B cell (primary cell): ENCODE measurements at regions not wholly inside any gene's neighbourhood (a gene's known extent, or its start where the extent isn't known, plus 50 kb on each side); places are given as distances from the start of the nearest gene placed in this dataset.

Source experiments
- ATAC-seq: fragments of 200-7000 bp; cut with Tn5 transposase; one replicate; pipeline ENCODE4 v1.10.0; 2021; ENCODE audit warnings: low read depth, mild to moderate bottlenecking, moderate number of reproducible peaks, moderate library complexity
- CTCF ChIA-PET: fragments of 350-600 bp; sonication (Branson Sonifier 250); formaldehyde crosslinking; loops from one replicate; lab custom pipeline; 2021; ENCODE audit warnings: antibody characterized with exemption, inconsistent platforms; lab: Charles Lee
- POLR2A ChIA-PET: fragments of 350-600 bp; sonication (Branson Sonifier 250); formaldehyde crosslinking; loops from one replicate; lab custom pipeline; 2021; ENCODE audit warnings: antibody characterized with exemption; lab: Charles Lee
- DNase-seq: peaks from one replicate; pipeline ENCODE4 v3.0.0; 2013
- H2AFZ ChIP-seq: 2 replicates; pipeline ENCODE4 v1.6.1; 2012; ENCODE audit warnings: mild to moderate bottlenecking, low read depth, low read length; ENCODE audit not compliant: insufficient read depth, poor library complexity, severe bottlenecking
- H3K27ac ChIP-seq, 2 donors: 1 replicate in 1 of 2; 2 replicates in 1 of 2; pipeline ENCODE4 v1.5.1; 2012 to 2013; ENCODE audit warnings: low read length in 2 of 2, mild to moderate bottlenecking in 2 of 2, moderate library complexity in 1 of 2
- H3K27me3 ChIP-seq, 4 experiments: fragments of 200-600 bp in 1 of 4; sonication (generic) in 1 of 4; replicated peaks in 1 of 4; 1 replicate in 2 of 4; 2 replicates in 2 of 4; pipeline versions ENCODE4 v1.6.1 to v1.7.0; 2013 to 2016; ENCODE audit warnings: low read length in 3 of 4, mild to moderate bottlenecking in 2 of 4, mixed read lengths in 1 of 4, moderate library complexity in 1 of 4; ENCODE audit not compliant: insufficient read depth in 4 of 4, control insufficient read depth in 3 of 4; ENCODE audit errors: control extremely low read depth in 1 of 4
- H3K36me3 ChIP-seq, 2 experiments: replicated peaks in 1 of 2; 1 replicate in 1 of 2; 2 replicates in 1 of 2; pipeline versions ENCODE4 v1.6.1 to v1.7.1; 2013; ENCODE audit warnings: low read length in 1 of 2; ENCODE audit not compliant: insufficient read depth in 2 of 2, control insufficient read depth in 1 of 2; ENCODE audit errors: control extremely low read depth in 1 of 2, extremely low read depth in 1 of 2
- H3K4me1 ChIP-seq, 2 donors: fragments of 200-600 bp in 1 of 2; sonication (generic) in 1 of 2; 1 replicate in 1 of 2; 2 replicates in 1 of 2; pipeline versions ENCODE4 v1.5.1 to v1.6.1; 2013 to 2017; ENCODE audit warnings: low read length in 2 of 2; ENCODE audit not compliant: control insufficient read depth in 2 of 2, insufficient read depth in 2 of 2
- H3K4me2 ChIP-seq: replicated peaks from 2 replicates; pipeline ENCODE3; 2012; ENCODE audit warnings: mild to moderate bottlenecking, low read depth, low read length; ENCODE audit not compliant: poor library complexity, severe bottlenecking
- H3K4me3 ChIP-seq, 5 experiments: fragments of 200-600 bp in 1 of 5; sonication (generic) in 1 of 5; 1 replicate in 3 of 5; 2 replicates in 2 of 5; pipeline versions ENCODE4 v1.5.1 to v1.7.0; 2011 to 2016; ENCODE audit warnings: low read length in 4 of 5, mild to moderate bottlenecking in 4 of 5, low read depth in 2 of 5, control low read depth in 1 of 5, moderate library complexity in 1 of 5; ENCODE audit not compliant: insufficient read depth in 1 of 5; ENCODE audit errors: control extremely low read depth in 1 of 5, extremely low read depth in 1 of 5
- H3K79me2 ChIP-seq: fragments of 200-600 bp; sonication (generic); one replicate; pipeline ENCODE4 v1.6.0; 2016; ENCODE audit warnings: low read length; ENCODE audit not compliant: control insufficient read depth, insufficient read depth
- H3K9ac ChIP-seq: fragments of 200-600 bp; sonication (generic); 2 replicates; pipeline ENCODE4 v1.6.1; 2017; ENCODE audit warnings: mild to moderate bottlenecking, low read length, moderate library complexity
- H3K9me3 ChIP-seq, 3 donors: one replicate each; pipeline versions ENCODE4 v1.6.1 to v1.7.1; 2013; ENCODE audit warnings: low read length in 2 of 3; ENCODE audit not compliant: control insufficient read depth in 2 of 3, insufficient read depth in 1 of 3; ENCODE audit errors: control extremely low read depth in 1 of 3
- H4K20me1 ChIP-seq: 2 replicates; pipeline ENCODE4 v1.6.0; 2012; ENCODE audit warnings: mild to moderate bottlenecking, low read length; ENCODE audit not compliant: insufficient read depth, control insufficient read depth, poor library complexity, severe bottlenecking
- H3K27ac Mint-ChIP-seq: one replicate; pipeline ENCODE4 v1.8.0; 2021; ENCODE audit warnings: mixed read lengths
- H3K27me3 Mint-ChIP-seq: one replicate; pipeline ENCODE4 v1.8.0; 2021; ENCODE audit warnings: mixed read lengths
- H3K4me1 Mint-ChIP-seq: one replicate; pipeline ENCODE4 v1.8.0; 2021; ENCODE audit warnings: mixed read lengths
- H3K4me3 Mint-ChIP-seq: one replicate; pipeline ENCODE4 v1.8.0; 2021; ENCODE audit warnings: mixed read lengths
- H3K9me3 Mint-ChIP-seq: one replicate; pipeline ENCODE4 v1.8.0; 2022; ENCODE audit warnings: mixed read lengths; ENCODE audit not compliant: insufficient read depth
- CTCF ChIP-seq: fragments of 200-600 bp; IDR thresholded peaks from one replicate; pipeline ENCODE4 v1.8.0; 2022; ENCODE audit warnings: antibody characterized with exemption, mild to moderate bottlenecking
- EZH2 ChIP-seq: IDR thresholded peaks from 2 replicates; pipeline ENCODE4 v1.6.1; 2012; ENCODE audit warnings: borderline replicate concordance, low read depth, mild to moderate bottlenecking, moderate library complexity, low read length; ENCODE audit not compliant: insufficient read depth, poor library complexity, severe bottlenecking
- WGBS: methylation state at CpG from one replicate; pipeline ENCODE4 v1.1.5; 2013; ENCODE audit warnings: missing lambda C conversion rate; ENCODE audit not compliant: insufficient coverage; 5-methylcytosine and 5-hydroxymethylcytosine counted together
- intact Hi-C: fragments of 100-400 bp; cut with micrococcal nuclease; formaldehyde crosslinking; loops from one replicate; pipeline ENCODE4 v1.10.0; 2022

GRCh38 chr10:128929131-128929530 is 537.9 kb upstream of the MGMT start:
- H2AFZ ChIP-seq, result no peak overlapping the region
- no peak overlapping the region for H3K27ac ChIP-seq
- Mint-ChIP-seq H3K4me3 (no peak overlapping the region), H3K27me3 (no peaks in the 10 kb centered on the region), H3K4me1 (no peaks in the 10 kb centered on the region), H3K27ac (no peak overlapping the region), H3K9me3 (no peaks in the 10 kb centered on the region)
- ChIA-PET POLR2A (no interaction called here), CTCF (no interaction called here)
- 80% methylated on average over 2 of the region's 8 CpGs for WGBS
- no peaks in the 10 kb centered on the region for H3K36me3 ChIP-seq
- H4K20me1 ChIP-seq, result no peaks in the 10 kb centered on the region
- DNase-seq (no peak), ATAC-seq (no peak)
- no peaks in the 10 kb centered on the region for H3K79me2 ChIP-seq
- H3K4me2 ChIP-seq, result no peak overlapping the region
- no peak for TF ChIP-seq CTCF
- TF ChIP-seq EZH2, result no peak
- H3K4me1 ChIP-seq, result no peaks in the 10 kb centered on the region
- intact Hi-C loops, result no loop called here
- peaks cover 0 to 34% (median 0%) of the 10 kb centered on the region in 3 donors for H3K9me3 ChIP-seq
- H3K4me3 ChIP-seq, result no peak overlapping the region
- H3K9ac ChIP-seq, result no peak overlapping the region
- H3K27me3 ChIP-seq, result no peaks in the 10 kb centered on the region

- CTCF ChIA-PET, result no interaction called here
- intact Hi-C loops, result no loop called here
- H3K9me3 Mint-ChIP-seq, result no peaks in the 10 kb centered on the region
- Histone ChIP-seq H3K27me3 (no peaks in the 10 kb centered on the region), H3K27ac (no peak overlapping the region), H3K36me3 (no peaks in the 10 kb centered on the region), H3K4me1 (no peaks in the 10 kb centered on the region), H3K4me3 (no peak overlapping the region), H3K9ac (no peak overlapping the region), H3K4me2 (no peak overlapping the region), H4K20me1 (no peaks in the 10 kb centered on the region), H2AFZ (no peak overlapping the region), H3K9me3 (peaks cover 0 to 33% (median 0%) of the 10 kb centered on the region in 3 donors), H3K79me2 (no peaks in the 10 kb centered on the region)
- no peaks in the 10 kb centered on the region for H3K4me1 Mint-ChIP-seq
- DNase-seq (no peak), ATAC-seq (no peak)
- no peak overlapping the region for H3K4me3 Mint-ChIP-seq
- no peaks in the 10 kb centered on the region for H3K27me3 Mint-ChIP-seq
- H3K27ac Mint-ChIP-seq, result no peak overlapping the region
- TF ChIP-seq EZH2 (no peak), CTCF (no peak)
- WGBS, result 60% methylated on average over 2 of the region's 2 CpGs
- POLR2A ChIA-PET, result no interaction called here
Measured at GRCh38 chr10:128929767-128930166, 537.3 kb upstream of the MGMT start.
